ENCODE measurements at regions not wholly inside any gene's neighbourhood (a gene's known extent, or its start where the extent isn't known, plus 50 kb on each side); places are given as distances from the start of the nearest gene placed in this dataset.
A peak's percentile ranks its signal among the peaks of the same experiment; 100 is the strongest.

DNA sequence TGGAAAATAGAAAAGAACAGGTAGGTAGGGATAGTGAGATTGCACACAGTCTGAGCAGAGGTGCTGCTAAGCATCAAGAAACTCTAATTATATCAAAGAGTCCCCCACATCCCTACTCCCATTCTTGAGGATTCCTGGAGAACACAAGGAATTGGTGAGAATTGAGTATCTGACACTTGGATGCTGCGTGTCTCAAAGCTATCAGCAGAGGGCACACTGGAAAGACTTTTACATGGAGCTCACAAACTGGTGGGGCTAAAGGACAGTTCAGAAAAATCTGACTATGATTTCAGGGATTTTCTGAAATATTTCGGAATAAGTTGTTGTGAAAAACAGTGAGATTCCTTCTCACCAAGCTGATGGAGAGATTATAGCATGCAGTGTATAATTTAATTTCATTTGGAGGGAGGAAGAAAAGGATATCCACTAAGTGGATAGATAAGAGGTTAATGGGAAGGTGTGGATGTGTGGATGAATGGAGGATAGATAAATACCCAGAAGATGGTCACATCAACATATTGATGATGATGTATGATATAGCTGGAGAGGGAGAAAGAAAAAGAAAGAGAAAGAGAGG lies 215.4 kb upstream of the DEFB112 start:
- TF ChIP-seq, protein P1, sequence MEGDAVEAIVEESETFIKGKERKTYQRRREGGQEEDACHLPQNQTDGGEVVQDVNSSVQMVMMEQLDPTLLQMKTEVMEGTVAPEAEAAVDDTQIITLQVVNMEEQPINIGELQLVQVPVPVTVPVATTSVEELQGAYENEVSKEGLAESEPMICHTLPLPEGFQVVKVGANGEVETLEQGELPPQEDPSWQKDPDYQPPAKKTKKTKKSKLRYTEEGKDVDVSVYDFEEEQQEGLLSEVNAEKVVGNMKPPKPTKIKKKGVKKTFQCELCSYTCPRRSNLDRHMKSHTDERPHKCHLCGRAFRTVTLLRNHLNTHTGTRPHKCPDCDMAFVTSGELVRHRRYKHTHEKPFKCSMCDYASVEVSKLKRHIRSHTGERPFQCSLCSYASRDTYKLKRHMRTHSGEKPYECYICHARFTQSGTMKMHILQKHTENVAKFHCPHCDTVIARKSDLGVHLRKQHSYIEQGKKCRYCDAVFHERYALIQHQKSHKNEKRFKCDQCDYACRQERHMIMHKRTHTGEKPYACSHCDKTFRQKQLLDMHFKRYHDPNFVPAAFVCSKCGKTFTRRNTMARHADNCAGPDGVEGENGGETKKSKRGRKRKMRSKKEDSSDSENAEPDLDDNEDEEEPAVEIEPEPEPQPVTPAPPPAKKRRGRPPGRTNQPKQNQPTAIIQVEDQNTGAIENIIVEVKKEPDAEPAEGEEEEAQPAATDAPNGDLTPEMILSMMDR (conservative IDR thresholded peaks at IDR 0.05; ENCODE audit: low read length): peak; percentile 61
- no peak for TF ChIP-seq EZH2phosphoT487 (IDR thresholded peaks at IDR 0.05; ENCODE audit: borderline replicate concordance)

Measured in Loucy (cell line).